ENCODE measurements at regions not wholly inside any gene's neighbourhood (a gene's known extent, or its start where the extent isn't known, plus 50 kb on each side); places are given as distances from the start of the nearest gene placed in this dataset.

DNA sequence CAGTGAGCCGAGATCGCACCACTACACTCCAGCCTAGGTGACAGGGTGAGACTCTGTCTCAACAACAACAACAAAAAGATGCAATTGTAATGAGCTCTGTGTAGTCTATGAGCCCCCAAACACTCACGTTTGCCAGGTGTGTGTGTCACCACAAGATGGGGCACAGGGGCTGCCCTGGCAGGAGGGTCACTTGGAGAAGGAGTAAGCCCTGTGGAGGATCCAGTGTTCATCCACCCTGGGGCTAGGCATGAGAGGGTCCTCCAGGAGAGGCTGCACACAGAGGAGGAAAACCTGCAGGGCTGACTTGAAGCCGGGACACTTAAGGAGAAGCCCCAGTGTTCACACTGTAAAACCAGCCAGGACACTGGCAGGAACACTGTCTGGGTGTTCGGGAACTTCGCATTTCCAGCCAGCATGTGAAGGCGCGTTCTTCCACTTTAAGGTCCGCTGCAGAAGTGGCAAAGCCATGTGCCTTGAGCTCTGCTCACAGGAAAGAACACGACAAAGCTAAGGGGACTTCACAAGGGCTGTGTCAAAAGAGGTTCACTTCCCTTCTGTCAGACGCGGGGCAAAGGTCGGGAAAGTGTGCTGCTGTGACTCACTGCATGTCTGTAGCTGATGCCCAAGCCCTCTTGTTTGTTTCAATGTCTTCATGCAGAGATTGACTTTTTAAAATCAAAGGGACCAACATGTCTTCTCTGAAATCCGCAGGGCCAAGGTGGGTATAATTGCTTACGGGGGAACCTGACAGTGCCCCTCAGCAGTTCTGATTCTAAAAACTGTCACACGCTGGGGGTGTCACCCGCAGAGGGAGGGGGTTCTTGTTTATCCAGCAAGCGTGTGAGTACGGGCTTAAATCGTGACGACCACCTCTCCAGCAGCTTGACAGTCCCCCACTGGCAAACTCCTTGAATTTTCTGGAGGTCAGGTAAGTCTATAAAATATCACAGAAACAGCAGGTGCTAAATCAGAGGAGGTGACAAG, 102.8 kb downstream of the RIPK4 start (continued):
- TF ChIP-seq, protein P1, sequence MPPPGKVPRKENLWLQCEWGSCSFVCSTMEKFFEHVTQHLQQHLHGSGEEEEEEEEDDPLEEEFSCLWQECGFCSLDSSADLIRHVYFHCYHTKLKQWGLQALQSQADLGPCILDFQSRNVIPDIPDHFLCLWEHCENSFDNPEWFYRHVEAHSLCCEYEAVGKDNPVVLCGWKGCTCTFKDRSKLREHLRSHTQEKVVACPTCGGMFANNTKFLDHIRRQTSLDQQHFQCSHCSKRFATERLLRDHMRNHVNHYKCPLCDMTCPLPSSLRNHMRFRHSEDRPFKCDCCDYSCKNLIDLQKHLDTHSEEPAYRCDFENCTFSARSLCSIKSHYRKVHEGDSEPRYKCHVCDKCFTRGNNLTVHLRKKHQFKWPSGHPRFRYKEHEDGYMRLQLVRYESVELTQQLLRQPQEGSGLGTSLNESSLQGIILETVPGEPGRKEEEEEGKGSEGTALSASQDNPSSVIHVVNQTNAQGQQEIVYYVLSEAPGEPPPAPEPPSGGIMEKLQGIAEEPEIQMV (CRISPR knock-in tag; IDR thresholded peaks at IDR 0.05; ENCODE audit: low read depth): no peak
- TF ChIP-seq ZNF30 (CRISPR knock-in tag; IDR thresholded peaks at IDR 0.05): no peak
- TF ChIP-seq ZMYM4 (CRISPR knock-in tag; IDR thresholded peaks at IDR 0.05): no peak
- no peak for TF ChIP-seq MTF1 (CRISPR knock-in tag; IDR thresholded peaks at IDR 0.05)
- TF ChIP-seq ZFP36 (IDR thresholded peaks at IDR 0.05; ENCODE audit: borderline replicate concordance, low read depth, low read length, partially characterized antibody): no peak
- TF ChIP-seq, protein P2, sequence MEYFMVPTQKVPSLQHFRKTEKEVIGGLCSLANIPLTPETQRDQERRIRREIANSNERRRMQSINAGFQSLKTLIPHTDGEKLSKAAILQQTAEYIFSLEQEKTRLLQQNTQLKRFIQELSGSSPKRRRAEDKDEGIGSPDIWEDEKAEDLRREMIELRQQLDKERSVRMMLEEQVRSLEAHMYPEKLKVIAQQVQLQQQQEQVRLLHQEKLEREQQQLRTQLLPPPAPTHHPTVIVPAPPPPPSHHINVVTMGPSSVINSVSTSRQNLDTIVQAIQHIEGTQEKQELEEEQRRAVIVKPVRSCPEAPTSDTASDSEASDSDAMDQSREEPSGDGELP (IDR thresholded peaks at IDR 0.05; ENCODE audit: borderline replicate concordance, low read depth): no peak
- TF ChIP-seq ZNF547 (CRISPR knock-in tag; IDR thresholded peaks at IDR 0.05): no peak
- TF ChIP-seq ZNF101 (CRISPR knock-in tag; IDR thresholded peaks at IDR 0.05; ENCODE audit: borderline replicate concordance, low read depth): no peak
- TF ChIP-seq ATF1 (CRISPR knock-in tag; IDR thresholded peaks at IDR 0.05): no peak
- TF ChIP-seq, protein P3, sequence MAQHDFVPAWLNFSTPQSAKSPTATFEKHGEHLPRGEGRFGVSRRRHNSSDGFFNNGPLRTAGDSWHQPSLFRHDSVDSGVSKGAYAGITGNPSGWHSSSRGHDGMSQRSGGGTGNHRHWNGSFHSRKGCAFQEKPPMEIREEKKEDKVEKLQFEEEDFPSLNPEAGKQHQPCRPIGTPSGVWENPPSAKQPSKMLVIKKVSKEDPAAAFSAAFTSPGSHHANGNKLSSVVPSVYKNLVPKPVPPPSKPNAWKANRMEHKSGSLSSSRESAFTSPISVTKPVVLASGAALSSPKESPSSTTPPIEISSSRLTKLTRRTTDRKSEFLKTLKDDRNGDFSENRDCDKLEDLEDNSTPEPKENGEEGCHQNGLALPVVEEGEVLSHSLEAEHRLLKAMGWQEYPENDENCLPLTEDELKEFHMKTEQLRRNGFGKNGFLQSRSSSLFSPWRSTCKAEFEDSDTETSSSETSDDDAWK (CRISPR knock-in tag; IDR thresholded peaks at IDR 0.05): no peak
- TF ChIP-seq HNF4G (IDR thresholded peaks at IDR 0.05; ENCODE audit: borderline replicate concordance, low read depth, low read length): peak; percentile 68; the same call in 1 of the 2 replicates
- peak; percentile 84 for TF ChIP-seq HNF4G (CRISPR knock-in tag; IDR thresholded peaks at IDR 0.05; ENCODE audit: borderline replicate concordance, low read depth)
- TF ChIP-seq ZNF660 (CRISPR knock-in tag; IDR thresholded peaks at IDR 0.05; ENCODE audit: borderline replicate concordance, low read depth): no peak
- TF ChIP-seq, protein P4, sequence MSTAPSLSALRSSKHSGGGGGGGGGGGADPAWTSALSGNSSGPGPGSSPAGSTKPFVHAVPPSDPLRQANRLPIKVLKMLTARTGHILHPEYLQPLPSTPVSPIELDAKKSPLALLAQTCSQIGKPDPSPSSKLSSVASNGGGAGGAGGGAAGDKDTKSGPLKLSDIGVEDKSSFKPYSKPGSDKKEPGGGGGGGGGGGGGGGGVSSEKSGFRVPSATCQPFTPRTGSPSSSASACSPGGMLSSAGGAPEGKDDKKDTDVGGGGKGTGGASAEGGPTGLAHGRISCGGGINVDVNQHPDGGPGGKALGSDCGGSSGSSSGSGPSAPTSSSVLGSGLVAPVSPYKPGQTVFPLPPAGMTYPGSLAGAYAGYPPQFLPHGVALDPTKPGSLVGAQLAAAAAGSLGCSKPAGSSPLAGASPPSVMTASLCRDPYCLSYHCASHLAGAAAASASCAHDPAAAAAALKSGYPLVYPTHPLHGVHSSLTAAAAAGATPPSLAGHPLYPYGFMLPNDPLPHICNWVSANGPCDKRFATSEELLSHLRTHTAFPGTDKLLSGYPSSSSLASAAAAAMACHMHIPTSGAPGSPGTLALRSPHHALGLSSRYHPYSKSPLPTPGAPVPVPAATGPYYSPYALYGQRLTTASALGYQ (CRISPR knock-in tag; IDR thresholded peaks at IDR 0.05): no peak
- no peak for TF ChIP-seq ONECUT2 (CRISPR knock-in tag; IDR thresholded peaks at IDR 0.05)
- no peak for TF ChIP-seq ZNF350 (CRISPR knock-in tag; IDR thresholded peaks at IDR 0.05; ENCODE audit: borderline replicate concordance, low read depth)
- TF ChIP-seq NCOA2 (CRISPR knock-in tag; IDR thresholded peaks at IDR 0.05): no peak
- TF ChIP-seq ZNF557 (CRISPR knock-in tag; IDR thresholded peaks at IDR 0.05): no peak
- no peak for TF ChIP-seq TOPORS (CRISPR knock-in tag; IDR thresholded peaks at IDR 0.05)
- TF ChIP-seq, protein P5, sequence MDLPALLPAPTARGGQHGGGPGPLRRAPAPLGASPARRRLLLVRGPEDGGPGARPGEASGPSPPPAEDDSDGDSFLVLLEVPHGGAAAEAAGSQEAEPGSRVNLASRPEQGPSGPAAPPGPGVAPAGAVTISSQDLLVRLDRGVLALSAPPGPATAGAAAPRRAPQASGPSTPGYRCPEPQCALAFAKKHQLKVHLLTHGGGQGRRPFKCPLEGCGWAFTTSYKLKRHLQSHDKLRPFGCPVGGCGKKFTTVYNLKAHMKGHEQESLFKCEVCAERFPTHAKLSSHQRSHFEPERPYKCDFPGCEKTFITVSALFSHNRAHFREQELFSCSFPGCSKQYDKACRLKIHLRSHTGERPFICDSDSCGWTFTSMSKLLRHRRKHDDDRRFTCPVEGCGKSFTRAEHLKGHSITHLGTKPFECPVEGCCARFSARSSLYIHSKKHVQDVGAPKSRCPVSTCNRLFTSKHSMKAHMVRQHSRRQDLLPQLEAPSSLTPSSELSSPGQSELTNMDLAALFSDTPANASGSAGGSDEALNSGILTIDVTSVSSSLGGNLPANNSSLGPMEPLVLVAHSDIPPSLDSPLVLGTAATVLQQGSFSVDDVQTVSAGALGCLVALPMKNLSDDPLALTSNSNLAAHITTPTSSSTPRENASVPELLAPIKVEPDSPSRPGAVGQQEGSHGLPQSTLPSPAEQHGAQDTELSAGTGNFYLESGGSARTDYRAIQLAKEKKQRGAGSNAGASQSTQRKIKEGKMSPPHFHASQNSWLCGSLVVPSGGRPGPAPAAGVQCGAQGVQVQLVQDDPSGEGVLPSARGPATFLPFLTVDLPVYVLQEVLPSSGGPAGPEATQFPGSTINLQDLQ (CRISPR knock-in tag; IDR thresholded peaks at IDR 0.05): no peak
- no peak for TF ChIP-seq ZNF143 (CRISPR knock-in tag; IDR thresholded peaks at IDR 0.05)
- TF ChIP-seq ZNF354B (CRISPR knock-in tag; IDR thresholded peaks at IDR 0.05): no peak

All from HepG2 (cell line).